CD4-positive, CD25-positive, alpha-beta regulatory T cell (primary cell): ENCODE measurements at regions not wholly inside any gene's neighbourhood (a gene's known extent, or its start where the extent isn't known, plus 50 kb on each side); places are given as distances from the start of the nearest gene placed in this dataset.

ENCODE experiments used
- ATAC-seq, 2 donors: fragments of 150-1000 bp; cut with Tn5 transposase; one replicate each; pipeline ENCODE4 v1.10.0; 2021; ENCODE audit warnings: low read depth in 2 of 2, moderate number of reproducible peaks in 2 of 2, moderate library complexity in 1 of 2
- DNase-seq, 3 donors: peaks; one replicate each; pipeline versions ENCODE4 v3.0.0 to v3.0.0-alpha.2; 2012 to 2022; ENCODE audit warnings: mixed read lengths in 1 of 3
- H3K27ac ChIP-seq: one replicate; pipeline ENCODE4 v1.7.0; 2013; ENCODE audit warnings: mild to moderate bottlenecking, low read length; ENCODE audit not compliant: insufficient read depth, poor library complexity, severe bottlenecking
- H3K27me3 ChIP-seq: one replicate; pipeline ENCODE4 v1.7.0; 2013; ENCODE audit warnings: low read length; ENCODE audit not compliant: control insufficient read depth, insufficient read depth
- H3K36me3 ChIP-seq: one replicate; pipeline ENCODE4 v1.7.0; 2013; ENCODE audit warnings: mild to moderate bottlenecking, low read length, moderate library complexity; ENCODE audit not compliant: control insufficient read depth, insufficient read depth
- H3K4me1 ChIP-seq: 2 replicates; pipeline ENCODE4 v1.7.0; 2013; ENCODE audit warnings: mild to moderate bottlenecking, low read length; ENCODE audit not compliant: insufficient read depth, control insufficient read depth, poor library complexity, severe bottlenecking
- H3K4me3 ChIP-seq: one replicate; pipeline ENCODE4 v1.7.0; 2013; ENCODE audit warnings: low read depth, mild to moderate bottlenecking, low read length, moderate library complexity
- H3K9me3 ChIP-seq, 2 experiments: 1 replicate in 1 of 2; 2 replicates in 1 of 2; pipeline ENCODE4 v1.7.0; 2013; ENCODE audit warnings: low read length in 2 of 2, mild to moderate bottlenecking in 1 of 2, moderate library complexity in 1 of 2; ENCODE audit not compliant: control insufficient read depth in 2 of 2
- H3K27ac Mint-ChIP-seq, 3 donors: one replicate each; pipeline ENCODE4 v1.8.0; 2020 to 2022; ENCODE audit warnings: mild to moderate bottlenecking in 3 of 3, mixed read lengths in 3 of 3, moderate library complexity in 2 of 3
- H3K27me3 Mint-ChIP-seq: one replicate; pipeline ENCODE4 v1.8.0; 2022; ENCODE audit warnings: mild to moderate bottlenecking, mixed read lengths
- H3K36me3 Mint-ChIP-seq: one replicate; pipeline ENCODE4 v1.8.0; 2020; ENCODE audit warnings: mixed read lengths
- H3K4me1 Mint-ChIP-seq, 4 donors: one replicate each; pipeline ENCODE4 v1.8.0; 2020 to 2022; ENCODE audit warnings: mixed read lengths in 4 of 4, mild to moderate bottlenecking in 1 of 4
- H3K4me3 Mint-ChIP-seq, 4 donors: one replicate each; pipeline ENCODE4 v1.8.0; 2020 to 2022; ENCODE audit warnings: mild to moderate bottlenecking in 4 of 4, mixed read lengths in 4 of 4, moderate library complexity in 3 of 4
- H3K9me3 Mint-ChIP-seq, 7 donors: one replicate each; pipeline ENCODE4 v1.8.0; 2020 to 2022; ENCODE audit warnings: mixed read lengths in 7 of 7, mild to moderate bottlenecking in 3 of 7, moderate library complexity in 2 of 7

DNA sequence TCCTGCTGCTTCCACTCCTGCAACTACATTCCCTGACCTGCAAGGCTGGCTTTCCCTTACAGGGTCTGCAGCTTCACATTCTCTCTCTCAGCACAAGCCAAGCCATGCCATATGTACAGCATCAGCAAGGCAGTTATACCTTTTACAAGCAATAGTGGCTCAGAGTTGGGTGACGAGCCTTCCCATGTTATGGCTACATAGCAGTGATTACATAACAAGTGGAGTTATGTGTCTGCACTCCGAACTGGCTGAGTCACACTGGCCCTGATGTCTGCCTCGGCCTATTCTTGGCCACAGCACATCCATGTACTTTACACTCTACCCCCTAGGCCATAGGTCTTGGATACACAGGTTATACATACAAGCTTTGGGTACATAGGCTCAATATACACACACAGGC, 52.0 kb upstream of the SNCAIP start:
- Mint-ChIP-seq H3K9me3 (peaks cover 0 to 22% (median 4%) of the 10 kb centered on the region in 7 donors), H3K36me3 (no peaks in the 10 kb centered on the region), H3K27ac (no peak overlapping the region), H3K27me3 (no peaks in the 10 kb centered on the region), H3K4me3 (no peak overlapping the region), H3K4me1 (no peaks in the 10 kb centered on the region)
- Histone ChIP-seq H3K27ac (no peak overlapping the region), H3K27me3 (no peaks in the 10 kb centered on the region), H3K9me3 (peaks cover 9 to 12% of the 10 kb centered on the region in 2 experiments), H3K36me3 (no peaks in the 10 kb centered on the region), H3K4me3 (no peak overlapping the region), H3K4me1 (no peaks in the 10 kb centered on the region)
- ATAC-seq (no peak), DNase-seq (no peak)

- DNase-seq (no peak), ATAC-seq (no peak)
- H3K36me3 ChIP-seq, result no peaks in the 10 kb centered on the region
- H3K9me3 Mint-ChIP-seq, result peaks cover 0 to 11% (median 1%) of the 10 kb centered on the region in 7 donors
- no peaks in the 10 kb centered on the region for H3K27me3 Mint-ChIP-seq
- no peak overlapping the region for H3K4me3 ChIP-seq
- H3K9me3 ChIP-seq, result peaks cover 2 to 6% of the 10 kb centered on the region in 2 experiments
- H3K4me3 Mint-ChIP-seq, result no peak overlapping the region
- no peak overlapping the region for H3K27ac Mint-ChIP-seq
- H3K4me1 Mint-ChIP-seq, result no peaks in the 10 kb centered on the region
- no peak overlapping the region for H3K27ac ChIP-seq
- H3K27me3 ChIP-seq, result no peaks in the 10 kb centered on the region
- H3K36me3 Mint-ChIP-seq, result no peaks in the 10 kb centered on the region
- H3K4me1 ChIP-seq, result no peaks in the 10 kb centered on the region
Measured at GRCh38 chr5:122262103-122262502, 49.9 kb upstream of the SNCAIP start.
